Nephron progenitor cell (in vitro differentiated cells): ENCODE measurements at regions not wholly inside any gene's neighbourhood (a gene's known extent, or its start where the extent isn't known, plus 50 kb on each side); places are given as distances from the start of the nearest gene placed in this dataset.

Experiments
- DNase-seq: peaks from one replicate; pipeline ENCODE4 v3.0.0; 2021
- H3K27ac Mint-ChIP-seq: 2 replicates; pipeline ENCODE4 v1.8.0; 2021; ENCODE audit warnings: mild to moderate bottlenecking, moderate library complexity, mixed read lengths
- H3K27me3 Mint-ChIP-seq: 2 replicates; pipeline ENCODE4 v1.8.0; 2021; ENCODE audit warnings: mild to moderate bottlenecking, low read depth, mixed read lengths; ENCODE audit not compliant: poor library complexity
- H3K36me3 Mint-ChIP-seq: 2 replicates; pipeline ENCODE4 v1.8.0; 2021; ENCODE audit warnings: low read depth, mixed read lengths
- H3K4me1 Mint-ChIP-seq: 2 replicates; pipeline ENCODE4 v1.8.0; 2021; ENCODE audit warnings: mixed read lengths
- H3K4me3 Mint-ChIP-seq: 2 replicates; pipeline ENCODE4 v1.8.0; 2021; ENCODE audit warnings: mild to moderate bottlenecking, moderate library complexity, mixed read lengths
- H3K9me3 Mint-ChIP-seq: 2 replicates; pipeline ENCODE4 v1.8.0; 2021; ENCODE audit warnings: mild to moderate bottlenecking, moderate library complexity, mixed read lengths
- CTCF ChIP-seq: fragments of 200-600 bp; sonication (generic); IDR thresholded peaks from 2 replicates; pipeline ENCODE4 v1.5.0; 2021; ENCODE audit warnings: antibody characterized with exemption

- TF ChIP-seq CTCF, result no peak
- Mint-ChIP-seq H3K27me3 (peaks cover 22% of the 10 kb centered on the region), H3K4me1 (peaks cover 94% of the 10 kb centered on the region), H3K9me3 (no peaks in the 10 kb centered on the region), H3K27ac (no peak overlapping the region), H3K4me3 (no peak overlapping the region), H3K36me3 (no peaks in the 10 kb centered on the region)
- no peak for DNase-seq
Measured at GRCh38 chr2:236689981-236690380, 120.4 kb downstream of the ACKR3 start.

GRCh38 chr2:236690726-236691125, 121.1 kb downstream of the ACKR3 start:
- no peak for DNase-seq
- peak overlapping the region; percentile 57 for H3K4me3 Mint-ChIP-seq
- H3K36me3 Mint-ChIP-seq, result no peaks in the 10 kb centered on the region
- H3K9me3 Mint-ChIP-seq, result no peaks in the 10 kb centered on the region
- H3K27ac Mint-ChIP-seq, result peak overlapping the region; percentile 18
- TF ChIP-seq CTCF, result no peak
- H3K4me1 Mint-ChIP-seq, result peaks cover 87% of the 10 kb centered on the region
- H3K27me3 Mint-ChIP-seq, result peaks cover 22% of the 10 kb centered on the region

- H3K36me3 Mint-ChIP-seq, result no peaks in the 10 kb centered on the region
- DNase-seq, result no peak
- peaks cover 76% of the 10 kb centered on the region for H3K4me1 Mint-ChIP-seq
- no peak overlapping the region for H3K4me3 Mint-ChIP-seq
- H3K9me3 Mint-ChIP-seq, result no peaks in the 10 kb centered on the region
- no peak for TF ChIP-seq CTCF
- H3K27ac Mint-ChIP-seq, result no peak overlapping the region
- H3K27me3 Mint-ChIP-seq, result peaks cover 24% of the 10 kb centered on the region
Measured at GRCh38 chr2:236691799-236692167, 122.2 kb downstream of the ACKR3 start.

GRCh38 chr2:236692937-236693336, 123.3 kb downstream of the ACKR3 start:
- Mint-ChIP-seq H3K4me3 (no peak overlapping the region), H3K27ac (no peak overlapping the region), H3K9me3 (no peaks in the 10 kb centered on the region), H3K4me1 (peaks cover 65% of the 10 kb centered on the region), H3K36me3 (no peaks in the 10 kb centered on the region), H3K27me3 (peaks cover 25% of the 10 kb centered on the region)
- DNase-seq, result no peak
- no peak for TF ChIP-seq CTCF

GRCh38 chr2:236693531-236693930, 123.9 kb downstream of the ACKR3 start:
- Mint-ChIP-seq H3K27me3 (peaks cover 25% of the 10 kb centered on the region), H3K4me3 (no peak overlapping the region), H3K9me3 (no peaks in the 10 kb centered on the region), H3K27ac (no peak overlapping the region), H3K36me3 (no peaks in the 10 kb centered on the region), H3K4me1 (peaks cover 59% of the 10 kb centered on the region)
- TF ChIP-seq CTCF, result no peak
- no peak for DNase-seq

- Mint-ChIP-seq H3K4me3 (no peak overlapping the region), H3K27me3 (peaks cover 26% of the 10 kb centered on the region), H3K27ac (peak overlapping the region; percentile 40), H3K9me3 (no peaks in the 10 kb centered on the region), H3K4me1 (peaks cover 51% of the 10 kb centered on the region), H3K36me3 (no peaks in the 10 kb centered on the region)
- TF ChIP-seq CTCF, result no peak
- no peak for DNase-seq
Measured at GRCh38 chr2:236694146-236694888, 124.7 kb downstream of the ACKR3 start.
